Adrenal gland (tissue), 5 donors: ENCODE measurements at regions not wholly inside any gene's neighbourhood (a gene's known extent, or its start where the extent isn't known, plus 50 kb on each side); places are given as distances from the start of the nearest gene placed in this dataset.

Experiments used
- CTCF ChIP-seq, 6 experiments: fragments of 450-650 bp in 4 of 6; fragments of 200-600 bp in 2 of 6; sonication (generic) in 1 of 6; IDR thresholded peaks; 1 replicate in 5 of 6; 2 replicates in 1 of 6; pipeline versions ENCODE4 v1.5.1 to v1.8.0; 2016 to 2021; ENCODE audit warnings: antibody characterized with exemption in 6 of 6, mild to moderate bottlenecking in 2 of 6, moderate library complexity in 1 of 6
- POLR2A ChIP-seq, 2 donors: fragments of 450-650 bp; IDR thresholded peaks; one replicate each; pipeline ENCODE4 v1.6.1; 2017; ENCODE audit warnings: antibody characterized with exemption in 2 of 2, mild to moderate bottlenecking in 2 of 2, moderate library complexity in 1 of 2
- donor health status: DM: no; HTN: no; CAD: no.

- TF ChIP-seq CTCF (IDR thresholded peaks at IDR 0.05) (no peak), POLR2A (IDR thresholded peaks at IDR 0.05) (no peak)
Observed at GRCh38 chr20:47974234-47974878, 189.1 kb upstream of the SULF2 start.
